Liver (tissue), 3 donors: ENCODE measurements at regions not wholly inside any gene's neighbourhood (a gene's known extent, or its start where the extent isn't known, plus 50 kb on each side); places are given as distances from the start of the nearest gene placed in this dataset.

ENCODE experiments used
- ATF3 ChIP-seq: IDR thresholded peaks from 2 replicates; pipeline ENCODE4 v1.6.1; 2016; ENCODE audit warnings: antibody characterized with exemption
- CTCF ChIP-seq: fragments of 150-350 bp; IDR thresholded peaks from 2 replicates; pipeline ENCODE4 v1.5.1; 2017; ENCODE audit warnings: improper control_type of control experiment, low read depth, low read length; ENCODE audit not compliant: missing input control
- FOXA2 ChIP-seq: IDR thresholded peaks from 2 replicates; pipeline ENCODE4 v1.6.1; 2016; ENCODE audit warnings: antibody characterized with exemption
- GABPA ChIP-seq, 2 donors: IDR thresholded peaks in 1 of 2; conservative IDR thresholded peaks in 1 of 2; 2 replicates each; pipeline ENCODE4 v1.6.1; 2016; ENCODE audit warnings: antibody characterized with exemption in 2 of 2, mild to moderate bottlenecking in 1 of 2, moderate library complexity in 1 of 2
- JUND ChIP-seq, 2 donors: IDR thresholded peaks; 2 replicates each; pipeline ENCODE4 v1.6.1; 2016; ENCODE audit warnings: antibody characterized with exemption in 2 of 2
- MAX ChIP-seq: IDR thresholded peaks from 2 replicates; pipeline ENCODE4 v1.6.1; 2016; ENCODE audit warnings: antibody characterized with exemption
- RAD21 ChIP-seq, 2 donors: IDR thresholded peaks; 2 replicates each; pipeline ENCODE4 v1.6.1; 2016; ENCODE audit warnings: antibody characterized with exemption in 2 of 2, mild to moderate bottlenecking in 2 of 2
- REST ChIP-seq: IDR thresholded peaks from 2 replicates; pipeline ENCODE4 v1.6.1; 2016; ENCODE audit warnings: antibody characterized with exemption, mild to moderate bottlenecking
- SP1 ChIP-seq: IDR thresholded peaks from 2 replicates; pipeline ENCODE4 v1.6.1; 2018; ENCODE audit warnings: antibody characterized with exemption, mild to moderate bottlenecking
- TAF1 ChIP-seq: conservative IDR thresholded peaks from 2 replicates; pipeline ENCODE4 v1.6.1; 2016; ENCODE audit warnings: antibody characterized with exemption, mild to moderate bottlenecking
- YY1 ChIP-seq: IDR thresholded peaks from 2 replicates; pipeline ENCODE4 v1.6.1; 2016; ENCODE audit warnings: antibody characterized with exemption, mild to moderate bottlenecking
- donor health status: healthy.
- donor health status: healthy.

GRCh38 chr5:99763021-99763774 is 772.0 kb upstream of the FAM174A start:
- TF ChIP-seq CTCF = no peak
- no peak for TF ChIP-seq REST
- no peak for TF ChIP-seq FOXA2
- TF ChIP-seq JUND (IDR thresholded peaks at IDR 0.05) = no peak
- TF ChIP-seq GABPA (IDR thresholded peaks at IDR 0.05 in 1 of 2, conservative IDR thresholded peaks at IDR 0.05 in 1 of 2) = no peak
- no peak for TF ChIP-seq MAX
- no peak for TF ChIP-seq SP1
- TF ChIP-seq TAF1 = no peak
- no peak for TF ChIP-seq RAD21 (IDR thresholded peaks at IDR 0.05)
- TF ChIP-seq YY1 = no peak
- no peak for TF ChIP-seq ATF3
